ENCODE measurements at regions not wholly inside any gene's neighbourhood (a gene's known extent, or its start where the extent isn't known, plus 50 kb on each side); places are given as distances from the start of the nearest gene placed in this dataset.

- DNase-seq (ENCODE audit: low read depth), result no peak
- no peak overlapping the region for H3K4me3 ChIP-seq (ENCODE audit: low read length)
- no peak for TF ChIP-seq CTCF (conservative IDR thresholded peaks at IDR 0.05; ENCODE audit: low read length)
These were observed 481.0 kb downstream of the OMA1 start for GRCh38 chr1:58065520-58065919.

- no peak overlapping the region for H3K4me3 ChIP-seq (ENCODE audit: low read length)
- no peak for DNase-seq (ENCODE audit: low read depth)
- TF ChIP-seq CTCF (conservative IDR thresholded peaks at IDR 0.05; ENCODE audit: low read length), result no peak
These were observed 482.4 kb downstream of the OMA1 start for GRCh38 chr1:58064166-58064565.

- no peak for TF ChIP-seq CTCF (conservative IDR thresholded peaks at IDR 0.05; ENCODE audit: low read length)
- DNase-seq (ENCODE audit: low read depth), result no peak
These were observed 483.4 kb downstream of the OMA1 start for GRCh38 chr1:58063095-58063494.

GRCh38 chr1:58062635-58063034 is 483.9 kb downstream of the OMA1 start:
- peak; percentile 2 for DNase-seq (ENCODE audit: low read depth)
- no peak for TF ChIP-seq CTCF (conservative IDR thresholded peaks at IDR 0.05; ENCODE audit: low read length)
- H3K4me3 ChIP-seq (ENCODE audit: low read length), result no peak overlapping the region

More at GRCh38 chr1:58063095-58063494, 483.4 kb downstream of the OMA1 start:
- H3K4me3 ChIP-seq (ENCODE audit: low read length), result no peak overlapping the region

GRCh38 chr1:58060559-58061170 is 485.9 kb downstream of the OMA1 start:
- no peak overlapping the region for H3K4me3 ChIP-seq (ENCODE audit: low read length)
- TF ChIP-seq CTCF (conservative IDR thresholded peaks at IDR 0.05; ENCODE audit: low read length), result no peak
- peak; percentile 4 for DNase-seq (ENCODE audit: low read depth)

- TF ChIP-seq CTCF (conservative IDR thresholded peaks at IDR 0.05; ENCODE audit: low read length), result no peak
- H3K4me3 ChIP-seq (ENCODE audit: low read length), result no peak overlapping the region
- DNase-seq (ENCODE audit: low read depth), result no peak
These were observed 486.7 kb downstream of the OMA1 start for GRCh38 chr1:58059789-58060188.

GRCh38 chr1:58058323-58058722 is 488.2 kb downstream of the OMA1 start:
- DNase-seq (ENCODE audit: low read depth), result no peak
- TF ChIP-seq CTCF (conservative IDR thresholded peaks at IDR 0.05; ENCODE audit: low read length), result no peak
- no peak overlapping the region for H3K4me3 ChIP-seq (ENCODE audit: low read length)
